DOHH2 (cell line): ENCODE measurements at regions not wholly inside any gene's neighbourhood (a gene's known extent, or its start where the extent isn't known, plus 50 kb on each side); places are given as distances from the start of the nearest gene placed in this dataset.

Source experiments
- CTCF ChIP-seq: fragments of 200-600 bp; sonication (generic); IDR thresholded peaks from one replicate; pipeline ENCODE4 v1.5.1; 2014; ENCODE audit warnings: antibody characterized with exemption, mild to moderate bottlenecking, low read depth, low read length; ENCODE audit not compliant: poor library complexity, severe bottlenecking
- EZH2phosphoT487 ChIP-seq: fragments of 200-600 bp; sonication (generic); IDR thresholded peaks from 2 replicates; pipeline ENCODE4 v1.6.1; 2017; ENCODE audit warnings: borderline replicate concordance, mild to moderate bottlenecking, antibody characterized with exemption, low read length, moderate library complexity, mixed read lengths

- TF ChIP-seq CTCF (no peak), EZH2phosphoT487 (no peak)
Measured at GRCh38 chr1:229133811-229134210, 137.1 kb upstream of the RAB4A start.
